PFSK-1 (cell line): ENCODE measurements at regions not wholly inside any gene's neighbourhood (a gene's known extent, or its start where the extent isn't known, plus 50 kb on each side); places are given as distances from the start of the nearest gene placed in this dataset.

Experiments used
- FOXP2 ChIP-seq: optimal IDR thresholded peaks from 2 replicates; pipeline ENCODE3; 2011; ENCODE audit warnings: borderline replicate concordance, control low read depth, inconsistent platforms; ENCODE audit not compliant: insufficient read depth; ENCODE audit errors: extremely low read length, extremely low read depth
- POLR2AphosphoS5 ChIP-seq: IDR thresholded peaks from 2 replicates; pipeline ENCODE4 v1.6.1; 2012; ENCODE audit warnings: low read depth, mild to moderate bottlenecking, control low read depth, low read length, moderate library complexity
- SIN3A ChIP-seq: IDR thresholded peaks from 2 replicates; pipeline ENCODE4 v1.6.1; 2012; ENCODE audit warnings: mild to moderate bottlenecking, low read length, moderate library complexity, borderline replicate concordance; ENCODE audit not compliant: insufficient read depth
- TAF1 ChIP-seq: IDR thresholded peaks from 2 replicates; pipeline ENCODE4 v1.6.1; 2012; ENCODE audit warnings: low read length, control low read depth, borderline replicate concordance; ENCODE audit not compliant: insufficient read depth
- TF ChIP-seq, protein P1 (sequence below), 2 experiments: IDR thresholded peaks; 2 replicates each; pipeline versions ENCODE4 v1.6.1 to v1.8.0; 2011 to 2012; ENCODE audit warnings: low read depth in 2 of 2, low read length in 2 of 2, control low read depth in 1 of 2, inconsistent platforms in 1 of 2, mild to moderate bottlenecking in 1 of 2, moderate library complexity in 1 of 2; ENCODE audit not compliant: insufficient read depth in 1 of 2

DNA sequence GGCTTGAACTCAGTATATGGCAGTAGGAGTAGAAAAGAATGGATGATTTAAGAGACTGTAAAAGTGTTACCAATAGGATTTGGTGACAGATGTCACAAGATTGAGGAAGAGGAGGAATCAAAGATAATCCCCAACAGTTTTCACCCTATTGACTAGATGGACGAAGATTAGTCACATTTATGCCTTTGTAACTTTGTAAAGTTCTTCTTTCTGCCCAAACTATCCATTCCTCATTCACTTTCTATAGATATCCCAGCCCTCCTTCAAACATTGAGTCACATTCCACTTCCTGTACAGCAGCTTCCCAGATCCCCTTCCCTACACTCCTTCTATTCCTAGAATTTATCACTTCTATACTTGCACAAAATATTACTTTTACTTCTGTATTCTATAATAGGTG is 207.9 kb downstream of the BTG1 start:
- TF ChIP-seq POLR2AphosphoS5, result no peak
- no peak for TF ChIP-seq SIN3A
- TF ChIP-seq, protein P1, sequence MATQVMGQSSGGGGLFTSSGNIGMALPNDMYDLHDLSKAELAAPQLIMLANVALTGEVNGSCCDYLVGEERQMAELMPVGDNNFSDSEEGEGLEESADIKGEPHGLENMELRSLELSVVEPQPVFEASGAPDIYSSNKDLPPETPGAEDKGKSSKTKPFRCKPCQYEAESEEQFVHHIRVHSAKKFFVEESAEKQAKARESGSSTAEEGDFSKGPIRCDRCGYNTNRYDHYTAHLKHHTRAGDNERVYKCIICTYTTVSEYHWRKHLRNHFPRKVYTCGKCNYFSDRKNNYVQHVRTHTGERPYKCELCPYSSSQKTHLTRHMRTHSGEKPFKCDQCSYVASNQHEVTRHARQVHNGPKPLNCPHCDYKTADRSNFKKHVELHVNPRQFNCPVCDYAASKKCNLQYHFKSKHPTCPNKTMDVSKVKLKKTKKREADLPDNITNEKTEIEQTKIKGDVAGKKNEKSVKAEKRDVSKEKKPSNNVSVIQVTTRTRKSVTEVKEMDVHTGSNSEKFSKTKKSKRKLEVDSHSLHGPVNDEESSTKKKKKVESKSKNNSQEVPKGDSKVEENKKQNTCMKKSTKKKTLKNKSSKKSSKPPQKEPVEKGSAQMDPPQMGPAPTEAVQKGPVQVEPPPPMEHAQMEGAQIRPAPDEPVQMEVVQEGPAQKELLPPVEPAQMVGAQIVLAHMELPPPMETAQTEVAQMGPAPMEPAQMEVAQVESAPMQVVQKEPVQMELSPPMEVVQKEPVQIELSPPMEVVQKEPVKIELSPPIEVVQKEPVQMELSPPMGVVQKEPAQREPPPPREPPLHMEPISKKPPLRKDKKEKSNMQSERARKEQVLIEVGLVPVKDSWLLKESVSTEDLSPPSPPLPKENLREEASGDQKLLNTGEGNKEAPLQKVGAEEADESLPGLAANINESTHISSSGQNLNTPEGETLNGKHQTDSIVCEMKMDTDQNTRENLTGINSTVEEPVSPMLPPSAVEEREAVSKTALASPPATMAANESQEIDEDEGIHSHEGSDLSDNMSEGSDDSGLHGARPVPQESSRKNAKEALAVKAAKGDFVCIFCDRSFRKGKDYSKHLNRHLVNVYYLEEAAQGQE (IDR thresholded peaks at IDR 0.05; ENCODE audit: insufficient read depth in 1 of 2, low read depth in 2 of 2, low read length in 2 of 2), result no peak
- TF ChIP-seq TAF1, result no peak
- TF ChIP-seq FOXP2, result no peak
